KBM-7 (cell line): ENCODE measurements at regions not wholly inside any gene's neighbourhood (a gene's known extent, or its start where the extent isn't known, plus 50 kb on each side); places are given as distances from the start of the nearest gene placed in this dataset.
"Not testable (repeated sequence)": the region's sequence is repeated elsewhere in the genome, so short reads cannot be mapped to it uniquely, and the experiment has no call there.

ENCODE experiments used
- DNase-seq: peaks from one replicate; pipeline ENCODE4 v3.0.0-alpha.2; 2015
- in situ Hi-C: fragments of 300-500 bp; cut with MboI; formaldehyde crosslinking; loops from 2 replicates; pipeline ENCODE4 v1.14.3; 2020; ENCODE audit warnings: low sequenced_read_pairs, low pct_unique_long_range_greater_than_20kb, mixed read lengths

DNA sequence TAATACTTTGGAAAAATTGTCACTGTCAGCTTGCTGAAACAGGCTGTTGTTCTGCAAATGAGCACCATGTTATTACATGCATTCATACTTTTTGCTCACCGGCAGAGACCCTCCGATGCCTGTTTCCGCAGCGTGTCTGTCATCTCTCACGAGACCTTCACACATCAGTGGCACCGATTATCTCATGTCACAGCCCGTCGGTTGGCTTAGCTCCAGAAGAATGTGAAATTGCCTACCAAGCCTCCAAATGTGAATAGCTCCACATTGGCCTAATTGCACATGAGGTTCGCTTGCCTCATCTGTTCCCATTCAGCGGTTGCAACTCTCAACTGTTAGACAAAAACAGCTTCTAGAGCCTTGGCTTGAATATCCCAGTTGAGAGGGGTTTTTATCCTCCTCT is 233.0 kb downstream of the ACTR3 start:
- in situ Hi-C loops: no loop called here
- DNase-seq: no peak

DNA sequence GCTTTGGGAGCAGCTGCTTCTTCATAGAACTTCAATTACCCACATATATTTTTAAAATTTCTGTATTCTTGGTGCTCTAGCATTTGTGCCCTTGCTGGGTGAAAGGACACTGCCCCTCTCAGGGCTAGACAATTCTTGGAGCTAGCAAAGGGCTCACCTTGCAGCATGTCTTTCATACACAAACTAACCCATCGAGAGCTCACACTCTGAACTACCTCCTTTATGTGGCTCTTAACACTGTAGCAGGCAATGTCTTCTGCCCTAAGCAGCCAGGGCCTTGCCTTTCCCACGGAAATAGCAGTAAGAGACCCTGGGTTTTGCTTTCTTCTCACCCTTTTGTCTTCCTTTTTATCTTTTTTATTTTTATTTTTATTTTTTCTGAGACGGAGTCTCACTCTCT is 234.0 kb downstream of the ACTR3 start:
- no peak for DNase-seq

DNA sequence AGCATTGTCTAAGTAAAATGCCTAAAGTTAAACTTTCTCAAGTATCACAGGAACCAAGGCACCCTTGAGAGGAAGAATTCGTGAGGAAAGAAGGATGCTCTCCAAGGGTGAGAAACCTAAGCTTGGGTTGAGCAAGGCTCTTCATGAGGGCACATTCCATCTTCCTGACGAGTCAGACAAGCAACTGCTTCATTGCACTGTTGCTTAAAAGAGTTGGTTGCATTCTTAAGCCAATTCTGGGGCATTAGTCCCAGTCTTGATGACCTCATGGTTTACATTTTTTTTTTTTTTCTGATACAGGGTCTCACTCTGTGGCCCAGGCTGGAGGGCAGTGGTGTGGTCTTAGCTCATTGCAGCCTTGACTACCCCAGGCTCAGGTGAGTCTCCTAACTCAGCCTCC is 237.5 kb downstream of the ACTR3 start:
- in situ Hi-C loops: no loop called here
- no peak for DNase-seq

More for the DNA sequence above, 234.0 kb downstream of the ACTR3 start:
- in situ Hi-C loops: no loop called here

DNA sequence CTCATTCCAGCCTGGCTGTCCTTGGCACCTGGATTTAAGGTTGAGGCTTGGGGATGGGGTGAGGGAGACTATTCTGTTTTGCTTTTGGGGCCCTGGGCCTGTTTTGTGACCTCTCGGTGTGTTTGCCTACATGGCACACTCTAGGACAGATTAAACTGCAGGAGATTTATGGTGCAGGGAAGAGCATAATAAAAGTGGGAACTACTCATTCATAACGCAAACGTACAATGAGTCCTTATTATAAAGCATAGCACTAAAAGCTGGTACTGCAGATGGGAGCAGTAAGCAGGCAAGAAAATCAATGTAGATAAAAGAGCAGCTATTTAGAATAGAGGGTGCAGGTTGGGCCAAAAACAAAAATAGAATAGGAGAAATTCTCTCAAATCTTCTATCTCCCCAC is 238.4 kb downstream of the ACTR3 start:
- in situ Hi-C loops: no loop called here
- no peak for DNase-seq

DNA sequence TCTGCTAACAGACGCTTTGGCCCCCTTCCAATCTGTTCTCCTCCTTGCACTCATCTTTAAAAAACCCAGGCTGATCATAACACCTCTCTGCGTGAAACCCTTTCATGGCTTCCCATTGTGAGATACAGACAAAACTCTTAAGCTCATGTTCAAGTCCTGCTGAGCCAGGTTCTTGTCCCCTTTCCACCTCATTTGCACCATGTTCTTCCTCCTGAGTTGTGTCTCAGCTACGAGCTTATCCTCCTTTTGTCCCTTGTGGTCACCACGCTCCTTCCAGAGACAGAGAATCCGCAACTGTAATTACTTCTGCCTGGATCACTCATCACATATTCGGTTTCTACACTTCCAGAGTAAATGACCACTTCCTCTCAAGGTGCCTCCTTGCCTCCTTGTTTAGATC is 238.8 kb downstream of the ACTR3 start:
- no peak for DNase-seq
- in situ Hi-C loops: no loop called here

DNA sequence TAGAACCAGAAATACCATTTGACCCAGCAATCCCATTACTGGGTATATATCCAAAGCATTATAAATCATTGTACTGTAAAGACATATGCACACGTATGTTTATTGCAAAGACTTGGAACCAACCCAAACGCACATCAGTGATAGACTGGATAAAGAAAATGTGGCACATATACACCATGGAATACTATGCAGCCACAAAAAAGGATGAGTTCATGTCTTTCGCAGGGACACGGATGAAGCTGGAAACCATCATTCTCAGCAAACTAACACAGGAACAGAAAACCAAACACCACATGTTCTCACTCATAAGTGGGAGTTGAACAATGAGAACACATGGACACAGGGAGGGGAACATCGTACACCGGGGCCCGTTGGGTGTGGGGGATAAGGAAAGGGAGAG is 242.2 kb downstream of the ACTR3 start:
- in situ Hi-C loops, DNase-seq: not testable (repeated sequence)

DNA sequence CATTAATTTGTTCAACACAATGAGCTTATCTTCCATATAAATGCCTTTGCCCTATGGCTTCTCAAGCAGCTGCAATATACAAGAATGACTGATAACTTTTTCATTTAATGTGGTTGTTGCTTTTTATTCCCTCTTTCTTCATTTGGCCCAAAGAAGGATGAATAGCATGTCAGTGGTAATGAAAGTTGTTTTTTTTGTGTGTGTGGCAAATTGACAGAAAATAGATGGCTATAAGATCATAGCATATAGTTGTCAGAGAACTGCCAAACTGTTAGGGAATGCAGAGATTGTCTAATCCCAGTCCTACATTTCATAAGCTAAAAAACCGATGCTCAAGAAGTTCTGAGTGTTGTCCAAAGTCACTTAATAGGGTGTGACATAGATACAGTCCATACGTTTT is 244.3 kb downstream of the ACTR3 start:
- no peak for DNase-seq
- in situ Hi-C loops: no loop called here

DNA sequence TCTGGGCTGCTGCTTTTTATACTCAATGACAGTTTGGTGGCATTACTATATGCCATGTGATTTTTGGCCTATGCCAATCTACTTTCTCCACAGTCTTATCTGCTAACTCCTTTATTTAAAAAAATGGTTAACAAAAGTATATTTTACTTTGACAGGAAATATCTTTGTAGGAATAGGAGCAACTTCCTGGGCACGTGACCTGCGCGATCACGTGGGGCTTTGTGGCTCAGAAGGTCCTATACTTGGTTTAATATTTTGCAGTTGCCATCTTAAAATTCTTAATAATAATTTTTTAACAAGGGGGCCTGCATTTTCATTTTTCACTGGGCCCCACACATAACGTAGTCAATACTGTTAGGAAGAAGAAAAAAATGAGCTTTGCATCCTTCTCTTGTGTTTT is 249.7 kb downstream of the ACTR3 start:
- in situ Hi-C loops: no loop called here
- DNase-seq: no peak

DNA sequence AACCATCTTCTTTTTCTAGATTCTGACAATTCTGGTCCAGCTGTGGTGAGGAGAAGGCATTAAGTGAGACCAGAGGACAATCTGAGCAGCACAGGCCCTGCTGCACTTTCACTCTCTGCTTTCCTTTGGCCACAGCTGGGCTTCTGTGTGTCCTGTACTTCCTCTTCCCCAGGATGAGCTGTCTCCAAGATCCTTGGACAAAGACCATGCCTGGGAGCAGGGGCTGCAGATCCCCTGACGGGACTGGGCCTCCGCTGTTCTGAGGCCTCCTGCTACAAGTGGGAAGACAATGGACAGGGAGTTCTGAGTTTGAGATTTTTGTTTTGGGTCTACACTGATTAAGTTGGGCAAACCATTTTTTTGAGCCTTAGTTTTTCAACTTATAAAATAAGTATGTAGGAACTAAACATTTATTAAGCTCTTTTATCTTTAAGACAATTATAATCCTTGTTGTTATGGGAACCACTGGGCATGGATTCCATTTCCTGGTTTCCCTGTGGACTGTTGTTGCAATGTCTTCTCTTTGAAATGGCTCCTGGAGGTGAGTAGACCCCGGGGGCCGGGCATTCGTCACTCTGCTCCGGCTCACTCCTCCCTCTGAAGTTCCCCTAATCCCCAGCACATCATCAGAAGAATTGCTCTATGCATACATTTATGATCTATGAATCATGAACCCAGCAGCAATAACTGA is 266.6 kb downstream of the ACTR3 start:
- no peak for DNase-seq
- in situ Hi-C loops: no loop called here

DNA sequence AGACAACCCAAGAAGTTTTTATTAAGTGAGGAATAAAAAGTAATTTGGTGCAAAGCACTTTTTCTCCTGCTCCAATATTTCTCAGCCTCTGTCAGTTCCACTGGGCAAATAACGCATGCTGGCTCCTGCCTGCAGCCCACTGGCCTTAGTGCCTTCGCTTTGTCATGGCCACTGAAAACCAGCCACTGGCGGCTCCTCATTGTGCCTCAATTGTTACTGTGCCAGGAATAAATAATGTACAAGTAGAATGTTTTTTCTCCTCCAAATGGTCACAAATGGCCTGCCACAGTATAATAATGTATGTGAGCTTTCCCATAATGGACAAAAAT is 267.1 kb downstream of the ACTR3 start:
- no peak for DNase-seq
- in situ Hi-C loops: no loop called here

DNA sequence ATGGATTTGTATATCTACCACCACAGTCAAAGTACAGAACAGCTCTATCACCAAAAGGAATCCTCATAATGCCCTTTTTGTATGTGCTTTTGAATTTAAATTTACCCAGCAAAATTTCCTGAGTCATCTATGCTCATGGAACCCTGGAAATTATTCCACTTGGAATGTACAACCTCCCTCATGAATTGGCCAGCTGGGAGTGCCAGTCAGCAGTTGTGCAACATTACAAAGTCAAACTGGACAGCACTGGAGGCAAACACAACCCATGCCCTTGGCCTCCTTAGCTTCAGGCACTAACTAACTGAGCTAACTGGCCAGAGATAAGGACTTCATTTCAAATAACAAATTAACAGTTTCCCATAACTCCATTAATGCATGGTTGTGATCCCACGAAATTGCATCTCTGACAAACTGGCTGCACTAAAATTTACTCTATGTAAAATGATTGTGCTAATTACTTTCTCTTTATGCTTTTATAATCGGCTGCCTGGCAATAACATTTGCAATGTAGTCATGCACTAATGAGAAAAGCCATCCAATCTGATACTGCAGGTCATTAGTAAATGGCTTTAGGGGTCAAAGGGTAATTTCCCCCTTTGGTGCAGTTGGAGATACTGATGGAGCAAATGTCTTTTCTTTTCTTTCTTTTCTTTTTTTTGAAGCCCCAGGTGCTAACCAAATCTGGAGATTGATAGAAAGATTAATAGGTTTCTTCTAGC is 270.5 kb downstream of the ACTR3 start:
- in situ Hi-C loops: no loop called here
- no peak for DNase-seq

DNA sequence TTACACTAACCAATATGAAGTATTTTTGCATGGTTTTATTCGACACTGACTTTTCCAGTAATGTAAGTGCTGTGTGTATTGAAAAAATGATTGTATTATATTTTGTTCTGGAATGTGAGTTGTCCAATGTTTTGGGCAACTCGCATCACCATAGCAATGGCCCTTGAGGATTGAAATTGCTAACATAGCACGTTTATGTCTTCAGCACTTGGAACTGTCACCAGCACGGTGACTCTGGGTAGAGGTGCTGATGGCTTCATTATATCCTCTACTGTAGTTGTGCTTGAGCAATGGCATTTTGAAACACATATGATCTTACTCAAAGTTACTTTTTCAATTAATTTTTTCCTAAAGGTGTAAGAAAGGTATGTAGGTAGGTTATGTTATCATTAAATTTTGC is 271.5 kb downstream of the ACTR3 start:
- in situ Hi-C loops: no loop called here

DNA sequence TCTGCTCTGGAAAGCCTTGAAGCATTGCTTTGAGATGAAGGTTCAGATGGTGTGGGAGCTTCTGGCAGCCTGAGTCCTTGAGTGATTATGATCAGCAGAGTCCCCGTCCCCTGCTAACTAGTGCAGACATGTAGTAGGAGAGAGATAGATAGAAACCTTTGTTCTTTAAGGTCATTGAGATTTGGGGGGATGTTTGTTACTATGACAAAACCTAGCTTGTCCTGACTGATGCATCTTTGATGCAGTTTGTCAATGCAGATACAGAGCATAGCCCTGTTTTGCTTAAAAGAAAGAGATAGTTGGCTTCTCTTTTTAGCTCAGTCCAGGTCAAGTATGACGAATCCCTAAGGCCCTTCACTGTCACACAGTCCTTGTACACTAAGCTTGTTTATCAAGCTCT is 274.6 kb upstream of the DPP10 start:
- in situ Hi-C loops: no loop called here
- no peak for DNase-seq

More for the DNA sequence above, 271.5 kb downstream of the ACTR3 start:
- no peak for DNase-seq

DNA sequence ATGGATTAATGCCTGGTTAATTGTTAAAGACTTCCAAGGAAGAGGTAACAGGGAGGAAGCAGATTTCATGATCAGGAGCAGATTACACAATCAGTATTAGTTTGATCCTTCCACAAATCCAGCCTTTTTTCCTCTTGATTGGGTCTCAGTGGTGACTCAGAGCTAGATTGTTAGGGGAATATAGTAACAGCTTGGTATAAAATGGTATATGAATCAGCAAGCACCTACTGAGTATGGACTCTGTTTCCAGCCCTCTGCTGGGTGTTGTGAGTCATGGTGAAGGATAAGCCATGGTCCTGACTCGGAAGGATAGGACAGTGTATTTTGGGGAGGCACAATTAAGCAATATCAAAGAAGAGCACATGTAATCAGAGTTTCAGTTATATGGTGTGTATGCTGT is 272.4 kb upstream of the DPP10 start:
- in situ Hi-C loops: no loop called here
- no peak for DNase-seq

DNA sequence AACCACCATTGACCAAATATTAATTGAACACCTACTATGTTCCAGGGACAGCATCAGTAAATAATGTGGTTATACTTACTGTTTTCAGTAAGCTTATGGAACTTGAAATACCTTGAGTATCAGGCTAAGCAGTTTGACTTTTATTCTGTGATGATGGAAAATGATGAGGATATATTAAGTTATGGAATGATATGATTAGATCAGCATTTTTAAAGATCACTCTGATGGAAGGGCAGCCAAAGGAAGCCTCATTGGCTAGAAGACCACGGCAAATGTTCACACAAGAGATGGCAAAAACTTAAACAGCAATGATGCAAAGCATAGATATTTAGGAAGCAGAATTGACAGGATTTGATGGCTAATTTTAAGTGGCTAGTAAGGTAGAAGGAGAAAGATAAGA is 266.9 kb upstream of the DPP10 start:
- no peak for DNase-seq
- in situ Hi-C loops: no loop called here

DNA sequence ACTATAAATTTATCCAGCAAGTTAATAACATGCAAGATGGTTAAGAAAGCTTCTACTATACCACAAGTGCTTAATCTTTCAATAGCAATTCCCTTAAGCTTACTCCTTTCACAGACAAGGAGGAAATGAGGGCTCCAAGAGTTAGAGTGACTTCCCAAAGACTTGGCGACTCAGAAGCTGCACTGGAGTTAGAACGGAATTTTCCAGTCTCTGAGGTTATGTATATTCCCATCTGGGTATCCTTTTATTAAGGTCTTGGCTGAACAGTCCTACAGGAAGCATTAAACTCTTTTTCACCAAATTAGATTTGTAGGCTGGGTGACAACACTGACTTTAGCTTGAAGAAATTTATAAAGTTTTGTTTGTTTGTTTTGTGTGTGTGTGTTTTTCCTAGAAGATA is 256.9 kb upstream of the DPP10 start:
- DNase-seq: no peak
- in situ Hi-C loops: no loop called here

DNA sequence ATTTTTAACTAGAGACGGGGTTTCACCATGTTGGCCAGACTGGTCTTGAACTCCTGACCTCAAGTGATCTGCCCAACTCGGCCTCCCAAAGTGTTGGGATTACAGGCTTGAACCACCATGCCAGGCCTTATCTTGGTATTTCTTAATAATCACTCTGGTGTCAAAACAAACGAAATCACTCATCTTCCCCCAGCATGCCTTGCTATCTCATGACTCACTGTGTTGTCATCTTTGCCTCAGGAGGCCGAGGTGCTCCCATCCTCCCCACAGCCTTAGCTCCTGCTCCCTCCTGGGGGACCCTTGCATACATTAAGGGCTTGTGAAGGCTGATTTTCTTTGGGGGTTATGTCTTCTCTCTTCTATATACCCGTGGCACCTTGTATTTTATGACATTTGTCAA is 250.1 kb upstream of the DPP10 start:
- in situ Hi-C loops: no loop called here
- DNase-seq: no peak

DNA sequence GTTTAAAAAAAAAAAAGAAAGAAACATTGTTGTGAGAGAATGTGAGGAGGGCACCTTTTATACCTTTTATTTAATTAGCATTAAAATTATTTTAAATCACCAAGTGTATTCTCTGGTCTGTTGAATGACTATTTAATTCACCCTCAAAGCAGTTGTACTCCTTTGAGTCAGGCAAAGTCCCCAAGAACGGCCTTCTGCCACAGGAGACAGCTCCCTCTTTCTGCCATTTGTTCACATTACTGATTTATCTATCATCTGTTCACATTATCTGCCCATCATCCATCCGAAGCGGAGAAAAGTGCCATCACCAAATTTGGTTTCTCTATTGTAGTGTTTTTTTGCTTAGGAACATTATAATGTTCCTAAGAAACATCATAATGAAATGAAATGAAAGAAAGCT is 240.7 kb upstream of the DPP10 start:
- in situ Hi-C loops: no loop called here
- no peak for DNase-seq

DNA sequence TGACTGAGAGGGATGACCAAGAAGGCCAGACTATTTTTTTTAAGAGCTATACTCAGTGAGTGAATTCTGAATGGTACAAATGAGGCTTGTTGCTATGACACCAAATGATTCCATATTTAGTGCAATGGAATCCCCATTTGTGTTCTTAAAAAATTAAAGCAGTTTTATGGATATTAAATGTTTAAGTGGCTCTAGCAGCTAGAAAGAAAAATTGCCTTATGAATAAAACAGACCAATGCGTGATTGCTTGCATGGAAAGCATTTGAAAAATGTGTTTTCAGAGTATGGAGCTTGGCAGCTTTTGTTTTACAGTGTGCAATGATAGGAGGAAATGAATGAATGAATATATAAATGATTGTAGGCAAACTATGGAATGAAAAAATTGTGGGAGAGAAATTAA is 238.8 kb upstream of the DPP10 start:
- no peak for DNase-seq
- in situ Hi-C loops: no loop called here

DNA sequence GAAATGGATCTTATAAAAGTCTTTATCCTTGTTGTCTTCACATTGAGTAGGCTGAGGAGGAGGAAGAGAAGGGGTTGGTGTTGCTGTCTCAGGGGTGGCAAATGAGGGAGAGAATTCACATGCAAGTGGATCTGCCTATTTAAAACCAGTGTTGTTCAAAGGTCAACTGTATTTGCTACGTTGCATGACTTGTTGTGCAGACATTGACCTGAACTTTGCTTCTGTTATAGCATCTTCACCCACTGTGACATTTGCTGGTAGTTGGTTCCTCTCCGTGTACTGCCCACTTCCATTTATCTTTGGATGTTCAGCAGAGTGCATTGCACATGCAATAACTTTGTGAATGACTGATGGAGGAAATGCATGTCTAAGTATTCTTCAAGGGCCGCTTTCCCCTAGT is 228.6 kb upstream of the DPP10 start:
- no peak for DNase-seq
- in situ Hi-C loops: no loop called here

DNA sequence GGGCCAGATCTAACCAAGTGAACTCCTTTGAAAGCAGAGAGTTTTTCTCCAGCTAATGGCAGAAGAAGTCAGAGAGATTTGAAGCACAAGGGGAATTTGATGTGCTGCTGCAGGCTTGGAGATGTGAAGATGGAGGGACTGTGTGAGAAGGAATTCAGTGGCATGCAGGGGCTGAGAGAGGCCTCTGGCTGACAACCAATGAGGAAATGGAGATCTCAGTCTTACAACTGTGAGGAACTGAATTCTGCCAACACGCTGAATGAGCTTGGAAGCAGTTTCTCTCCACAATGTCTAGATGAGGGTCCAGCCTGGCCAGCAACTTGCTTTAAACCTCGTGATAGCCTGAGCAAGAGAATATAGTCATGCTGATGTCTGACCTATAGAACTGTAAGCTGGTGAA is 224.1 kb upstream of the DPP10 start:
- no peak for DNase-seq
- in situ Hi-C loops: no loop called here
